ENCODE measurements at regions not wholly inside any gene's neighbourhood (a gene's known extent, or its start where the extent isn't known, plus 50 kb on each side); places are given as distances from the start of the nearest gene placed in this dataset.

DNA sequence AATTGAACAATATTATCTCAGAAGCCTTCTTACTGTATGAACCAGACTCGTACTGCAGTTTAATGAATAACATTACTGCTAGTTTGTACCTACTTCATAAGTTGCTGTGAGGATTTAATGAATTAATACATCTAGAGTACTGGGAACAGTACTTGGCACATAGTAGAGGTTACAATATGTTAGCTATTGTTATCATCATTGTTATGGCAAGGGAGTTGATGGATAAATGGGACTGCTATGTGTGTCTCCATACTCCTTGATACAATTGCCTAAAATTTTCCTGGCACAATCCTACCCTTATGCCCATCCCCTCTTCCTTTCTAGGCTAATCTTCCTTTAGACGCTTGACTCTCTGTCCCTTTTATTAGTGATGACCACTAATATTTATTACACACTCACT is 473.6 kb downstream of the MCTP2 start:
- TF ChIP-seq, protein P1, sequence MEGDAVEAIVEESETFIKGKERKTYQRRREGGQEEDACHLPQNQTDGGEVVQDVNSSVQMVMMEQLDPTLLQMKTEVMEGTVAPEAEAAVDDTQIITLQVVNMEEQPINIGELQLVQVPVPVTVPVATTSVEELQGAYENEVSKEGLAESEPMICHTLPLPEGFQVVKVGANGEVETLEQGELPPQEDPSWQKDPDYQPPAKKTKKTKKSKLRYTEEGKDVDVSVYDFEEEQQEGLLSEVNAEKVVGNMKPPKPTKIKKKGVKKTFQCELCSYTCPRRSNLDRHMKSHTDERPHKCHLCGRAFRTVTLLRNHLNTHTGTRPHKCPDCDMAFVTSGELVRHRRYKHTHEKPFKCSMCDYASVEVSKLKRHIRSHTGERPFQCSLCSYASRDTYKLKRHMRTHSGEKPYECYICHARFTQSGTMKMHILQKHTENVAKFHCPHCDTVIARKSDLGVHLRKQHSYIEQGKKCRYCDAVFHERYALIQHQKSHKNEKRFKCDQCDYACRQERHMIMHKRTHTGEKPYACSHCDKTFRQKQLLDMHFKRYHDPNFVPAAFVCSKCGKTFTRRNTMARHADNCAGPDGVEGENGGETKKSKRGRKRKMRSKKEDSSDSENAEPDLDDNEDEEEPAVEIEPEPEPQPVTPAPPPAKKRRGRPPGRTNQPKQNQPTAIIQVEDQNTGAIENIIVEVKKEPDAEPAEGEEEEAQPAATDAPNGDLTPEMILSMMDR (IDR thresholded peaks at IDR 0.05): no peak
- TF ChIP-seq POLR2A (IDR thresholded peaks at IDR 0.05): no peak
- TF ChIP-seq EP300 (IDR thresholded peaks at IDR 0.05): no peak

All from suprapubic skin (tissue), 3 donors.